GM12878 (cell line): ENCODE measurements at regions not wholly inside any gene's neighbourhood (a gene's known extent, or its start where the extent isn't known, plus 50 kb on each side); places are given as distances from the start of the nearest gene placed in this dataset.

Source experiments
- ATAC-seq: fragments of 200-7000 bp; cut with Tn5 transposase; 3 replicates; pipeline ENCODE4 v1.9.1; 2020; ENCODE audit warnings: mild to moderate bottlenecking, moderate library complexity
- BruUV-seq: library from RNA; stranded (reverse); fragments of 400-500 nt; replicated peaks from 2 replicates; lab custom pipeline; 2021; lab: Mats Ljungman, UMichigan
- CTCF ChIA-PET: fragments of 300-600 bp; sonication (Branson Sonifier 250); formaldehyde crosslinking; extraction: SDS; loops from one replicate; lab custom pipeline; 2021; ENCODE audit warnings: inconsistent platforms; lab: Yijun Ruan, JAX
- POLR2A ChIA-PET: fragments of 350-600 bp; formaldehyde crosslinking; extraction: SDS; loops from one replicate; lab custom pipeline; 2021; ENCODE audit warnings: inconsistent platforms; lab: Charles Lee
- RAD21 ChIA-PET: fragments of 300-600 bp; sonication (Branson Sonifier 250); formaldehyde crosslinking; loops from one replicate; lab custom pipeline; 2023; ENCODE audit warnings: antibody characterized with exemption; ENCODE audit not compliant: unreplicated experiment; lab: Charles Lee
- SMC1A ChIA-PET: fragments of 300-600 bp; sonication (Branson Sonifier 250); formaldehyde crosslinking; loops from one replicate; lab custom pipeline; 2023; ENCODE audit not compliant: unreplicated experiment, uncharacterized antibody; lab: Charles Lee
- DNase-seq: peaks from one replicate; pipeline ENCODE4 v3.0.0-alpha.2; 2011; ENCODE audit warnings: low read depth, low spot score
- FAIRE-seq: peaks from 3 replicates; lab custom pipeline; 2011; peaks lifted over from hg19 to GRCh38; lab: Jason Lieb, UNC
- H2AFZ ChIP-seq: 2 replicates; pipeline ENCODE4 v1.6.0; 2011; ENCODE audit warnings: low read depth, low read length, control low read depth; ENCODE audit not compliant: control insufficient read depth
- H3K27ac ChIP-seq: 2 replicates; pipeline ENCODE4 v1.5.1; 2011; ENCODE audit warnings: control low read depth; ENCODE audit not compliant: control insufficient read depth, insufficient read depth
- H3K27me3 ChIP-seq, 2 experiments: replicated peaks in 1 of 2; 2 replicates each; pipeline versions ENCODE4 v1.6.0 to v1.6.1; 2011; ENCODE audit warnings: low read length in 1 of 2; ENCODE audit not compliant: control insufficient read depth in 2 of 2, insufficient read depth in 2 of 2
- H3K36me3 ChIP-seq, 2 experiments: 2 replicates each; pipeline ENCODE4 v1.5.1; 2011; ENCODE audit warnings: low read length in 1 of 2; ENCODE audit not compliant: control insufficient read depth in 2 of 2, insufficient read depth in 2 of 2
- H3K4me1 ChIP-seq: 2 replicates; pipeline ENCODE4 v1.6.1; 2011; ENCODE audit warnings: mild to moderate bottlenecking, low read length, moderate library complexity, mixed read lengths; ENCODE audit not compliant: control insufficient read depth, insufficient read depth
- H3K4me2 ChIP-seq: 2 replicates; pipeline ENCODE4 v1.6.0; 2011; ENCODE audit warnings: control low read depth; ENCODE audit not compliant: control insufficient read depth, insufficient read depth
- H3K4me3 ChIP-seq: fragments of 200-600 bp; sonication (generic); 2 replicates; pipeline ENCODE4 v1.5.1; 2016
- H3K79me2 ChIP-seq: 2 replicates; pipeline ENCODE4 v1.6.0; 2011; ENCODE audit warnings: low read length; ENCODE audit not compliant: control insufficient read depth, insufficient read depth
- H3K9ac ChIP-seq: 2 replicates; pipeline ENCODE4 v1.8.0; 2011; ENCODE audit warnings: low read length, control low read depth, mixed read lengths; ENCODE audit not compliant: control insufficient read depth, insufficient read depth
- H3K9me3 ChIP-seq: replicated peaks from 3 replicates; pipeline ENCODE4 v1.5.1; 2011; ENCODE audit warnings: mild to moderate bottlenecking, low read length; ENCODE audit not compliant: control insufficient read depth, insufficient read depth
- H4K20me1 ChIP-seq: 2 replicates; pipeline ENCODE4 v1.6.0; 2011; ENCODE audit not compliant: control insufficient read depth, insufficient read depth
- HCFC1 ChIP-seq: fragments of 150-350 bp; IDR thresholded peaks from 2 replicates; pipeline ENCODE4 v1.6.1; 2014; ENCODE audit warnings: low read length
- HDAC6 ChIP-seq: fragments of 200-600 bp; sonication (generic); IDR thresholded peaks from one replicate; pipeline ENCODE4 v1.8.0; 2017; ENCODE audit warnings: antibody characterized with exemption; ENCODE audit not compliant: unreplicated experiment
- IRF3 ChIP-seq: fragments of 450-650 bp; IDR thresholded peaks from 2 replicates; pipeline ENCODE4 v1.6.1; 2014; ENCODE audit warnings: mild to moderate bottlenecking
- MTA2 ChIP-seq: fragments of 450-650 bp; IDR thresholded peaks from 2 replicates; pipeline ENCODE4 v1.6.1; 2016; ENCODE audit warnings: low read depth, mild to moderate bottlenecking, moderate library complexity
- MXI1 ChIP-seq: fragments of 150-350 bp; IDR thresholded peaks from 2 replicates; pipeline ENCODE4 v1.6.1; 2011; ENCODE audit warnings: low read depth, mild to moderate bottlenecking, inconsistent platforms, low read length, improper control_type of control experiment
- NFYB ChIP-seq: IDR thresholded peaks from 2 replicates; pipeline ENCODE4 v1.6.1; 2011; ENCODE audit warnings: low read depth, mild to moderate bottlenecking, low read length, improper control_type of control experiment, moderate library complexity; ENCODE audit not compliant: insufficient read depth
- NR2C1 ChIP-seq: fragments of 450-650 bp; IDR thresholded peaks from 2 replicates; pipeline ENCODE4 v1.6.1; 2017; ENCODE audit warnings: antibody characterized with exemption, mild to moderate bottlenecking, moderate library complexity
- POLR2A ChIP-seq: IDR thresholded peaks from 2 replicates; pipeline ENCODE4 v1.6.1; 2011; ENCODE audit warnings: low read depth, mild to moderate bottlenecking, low read length
- RB1 ChIP-seq: fragments of 450-650 bp; formaldehyde crosslinking; IDR thresholded peaks from 2 replicates; pipeline ENCODE4 v1.6.1; 2017; ENCODE audit warnings: mild to moderate bottlenecking, borderline replicate concordance
- SIX5 ChIP-seq: IDR thresholded peaks from 2 replicates; pipeline ENCODE4 v1.6.1; 2011; ENCODE audit warnings: mild to moderate bottlenecking, low read depth, low read length, moderate library complexity; ENCODE audit not compliant: severe bottlenecking
- SPI1 ChIP-seq: IDR thresholded peaks from 2 replicates; pipeline ENCODE4 v1.6.1; 2011; ENCODE audit warnings: low read depth, mild to moderate bottlenecking, low read length, moderate library complexity, borderline replicate concordance; ENCODE audit not compliant: insufficient read depth
- SRF ChIP-seq, 2 experiments: IDR thresholded peaks; 2 replicates each; pipeline ENCODE4 v1.6.1; 2011; ENCODE audit warnings: low read depth in 2 of 2, low read length in 2 of 2, mild to moderate bottlenecking in 1 of 2, moderate library complexity in 1 of 2
- YY1 ChIP-seq: IDR thresholded peaks from 2 replicates; pipeline ENCODE4 v1.6.1; 2011; ENCODE audit warnings: low read depth, mild to moderate bottlenecking, low read length
- ZNF217 ChIP-seq: fragments of 450-650 bp; IDR thresholded peaks from 2 replicates; pipeline ENCODE4 v1.6.1; 2017; ENCODE audit warnings: antibody characterized with exemption, mild to moderate bottlenecking
- ZSCAN29 ChIP-seq: fragments of 450-650 bp; IDR thresholded peaks from 2 replicates; pipeline ENCODE4 v1.6.1; 2017; ENCODE audit warnings: mild to moderate bottlenecking, moderate library complexity
- WGBS: methylation state at CpG from one replicate; pipeline ENCODE4 v1.1.6; 2016; ENCODE audit warnings: low lambda C conversion rate; ENCODE audit not compliant: insufficient replicate concordance, insufficient coverage; ENCODE audit errors: missing lambda C conversion rate; 5-methylcytosine and 5-hydroxymethylcytosine counted together
- in situ Hi-C: fragments of 300-500 bp; cut with MboI; formaldehyde crosslinking; loops from 9 replicates; pipeline ENCODE4 v1.14.3; 2018; ENCODE audit warnings: mixed read lengths
- intact Hi-C: fragments of 100-400 bp; cut with micrococcal nuclease; formaldehyde crosslinking; loops from one replicate; pipeline ENCODE4 v1.14.2; 2022; ENCODE audit not compliant: unreplicated experiment
- TF ChIP-seq, protein P1 (sequence below): IDR thresholded peaks from 2 replicates; pipeline ENCODE4 v1.6.1; 2011; ENCODE audit warnings: low read depth, mild to moderate bottlenecking, low read length, moderate library complexity, borderline replicate concordance; ENCODE audit errors: extremely low read depth
- TF ChIP-seq, protein P2 (sequence below): IDR thresholded peaks from 2 replicates; pipeline ENCODE4 v1.6.1; 2012; ENCODE audit warnings: low read depth, low read length, improper control_type of control experiment

- no peak overlapping the region for H3K9ac ChIP-seq
- ATAC-seq = no peak
- H3K79me2 ChIP-seq = no peaks in the 10 kb centered on the region
- no TSS peak for BruUV-seq
- no peak for DNase-seq
- no peaks in the 10 kb centered on the region for H3K9me3 ChIP-seq
- H4K20me1 ChIP-seq = no peaks in the 10 kb centered on the region
- 12% methylated on average over 9 of the region's 9 CpGs for WGBS
- ChIA-PET RAD21 (no interaction called here), POLR2A (interaction anchor here (0.6 kb wide), 1 partner anchor 186 kb away, joined by 4 read pairs; no protein-coding TSS in a partner anchor), CTCF (interaction anchor here (1.0 to 4.8 kb wide), 7 partner anchors 14 to 185 kb away, joined by 3 to 80 read pairs (median 5); no protein-coding TSS in a partner anchor)
- H2AFZ ChIP-seq = no peak overlapping the region
- FAIRE-seq = no peak
- no peak overlapping the region for H3K27ac ChIP-seq
- H3K27me3 ChIP-seq = no peaks in the 10 kb centered on the region
- H3K4me2 ChIP-seq = no peak overlapping the region
- H3K36me3 ChIP-seq = no peaks in the 10 kb centered on the region
- H3K4me3 ChIP-seq = no peak overlapping the region
- intact Hi-C loops = loop anchor here (10.0 kb wide), 1 partner anchor 352 kb away; no protein-coding TSS in a partner anchor
- in situ Hi-C loops = no loop called here
- TF ChIP-seq, protein P1, sequence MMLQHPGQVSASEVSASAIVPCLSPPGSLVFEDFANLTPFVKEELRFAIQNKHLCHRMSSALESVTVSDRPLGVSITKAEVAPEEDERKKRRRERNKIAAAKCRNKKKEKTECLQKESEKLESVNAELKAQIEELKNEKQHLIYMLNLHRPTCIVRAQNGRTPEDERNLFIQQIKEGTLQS = no peak
- TF ChIP-seq SRF (IDR thresholded peaks at IDR 0.05; ENCODE audit: low read depth in 2 of 2, low read length in 2 of 2) = no peak
- TF ChIP-seq NFYB = no peak
- TF ChIP-seq SPI1 = peak; percentile 55; the same call in 1 of the 2 replicates
- TF ChIP-seq, all 136 proteins: peak for 1
- SMC1A ChIA-PET = interaction anchor here (0.6 to 0.8 kb wide), 2 partner anchors 79 to 188 kb away, joined by 3 read pairs; no protein-coding TSS in a partner anchor
- no peaks in the 10 kb centered on the region for H3K4me1 ChIP-seq
Measured at GRCh38 chr22:22772396-22772795, 115.2 kb upstream of the IGLL5 start.

- no peak overlapping the region for H3K9ac ChIP-seq
- H3K27me3 ChIP-seq = no peaks in the 10 kb centered on the region
- CTCF ChIA-PET = interaction anchor here (1.0 to 4.8 kb wide), 4 partner anchors 15 to 184 kb away, joined by 3 to 80 read pairs (median 4); no protein-coding TSS in a partner anchor
- no peaks in the 10 kb centered on the region for H3K9me3 ChIP-seq
- no peak overlapping the region for H3K4me3 ChIP-seq
- 46% methylated on average over 2 of the region's 2 CpGs for WGBS
- no peak for FAIRE-seq
- POLR2A ChIA-PET = no interaction called here
- no peak overlapping the region for H2AFZ ChIP-seq
- SMC1A ChIA-PET = no interaction called here
- no peaks in the 10 kb centered on the region for H3K4me1 ChIP-seq
- no peaks in the 10 kb centered on the region for H3K36me3 ChIP-seq
- no peak overlapping the region for H3K27ac ChIP-seq
- in situ Hi-C loops (no loop called here), intact Hi-C loops (loop anchor here (10.0 kb wide), 1 partner anchor 352 kb away; no protein-coding TSS in a partner anchor)
- H4K20me1 ChIP-seq = no peaks in the 10 kb centered on the region
- ATAC-seq = no peak
- no peak for DNase-seq
- no TSS peak for BruUV-seq
- H3K4me2 ChIP-seq = no peak overlapping the region
- RAD21 ChIA-PET = no interaction called here
- no peaks in the 10 kb centered on the region for H3K79me2 ChIP-seq
- TF ChIP-seq IRF3 (no peak), YY1 (no peak), RB1 (no peak), HCFC1 (no peak), MXI1 (no peak), HDAC6 (no peak), ZNF217 (no peak), ZSCAN29 (no peak), MTA2 (no peak), SIX5 (no peak), NR2C1 (no peak), POLR2A (no peak)
- TF ChIP-seq, protein P2, sequence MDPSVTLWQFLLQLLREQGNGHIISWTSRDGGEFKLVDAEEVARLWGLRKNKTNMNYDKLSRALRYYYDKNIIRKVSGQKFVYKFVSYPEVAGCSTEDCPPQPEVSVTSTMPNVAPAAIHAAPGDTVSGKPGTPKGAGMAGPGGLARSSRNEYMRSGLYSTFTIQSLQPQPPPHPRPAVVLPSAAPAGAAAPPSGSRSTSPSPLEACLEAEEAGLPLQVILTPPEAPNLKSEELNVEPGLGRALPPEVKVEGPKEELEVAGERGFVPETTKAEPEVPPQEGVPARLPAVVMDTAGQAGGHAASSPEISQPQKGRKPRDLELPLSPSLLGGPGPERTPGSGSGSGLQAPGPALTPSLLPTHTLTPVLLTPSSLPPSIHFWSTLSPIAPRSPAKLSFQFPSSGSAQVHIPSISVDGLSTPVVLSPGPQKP = no peak
Measured at GRCh38 chr22:22772883-22773282, 114.7 kb upstream of the IGLL5 start.
